Kidney tubule cell (primary cell): ENCODE measurements at regions not wholly inside any gene's neighbourhood (a gene's known extent, or its start where the extent isn't known, plus 50 kb on each side); places are given as distances from the start of the nearest gene placed in this dataset.

Experiments
- DNase-seq: peaks from one replicate; pipeline ENCODE4 v3.0.0-alpha.2; 2018; ENCODE audit warnings: low spot score

DNA sequence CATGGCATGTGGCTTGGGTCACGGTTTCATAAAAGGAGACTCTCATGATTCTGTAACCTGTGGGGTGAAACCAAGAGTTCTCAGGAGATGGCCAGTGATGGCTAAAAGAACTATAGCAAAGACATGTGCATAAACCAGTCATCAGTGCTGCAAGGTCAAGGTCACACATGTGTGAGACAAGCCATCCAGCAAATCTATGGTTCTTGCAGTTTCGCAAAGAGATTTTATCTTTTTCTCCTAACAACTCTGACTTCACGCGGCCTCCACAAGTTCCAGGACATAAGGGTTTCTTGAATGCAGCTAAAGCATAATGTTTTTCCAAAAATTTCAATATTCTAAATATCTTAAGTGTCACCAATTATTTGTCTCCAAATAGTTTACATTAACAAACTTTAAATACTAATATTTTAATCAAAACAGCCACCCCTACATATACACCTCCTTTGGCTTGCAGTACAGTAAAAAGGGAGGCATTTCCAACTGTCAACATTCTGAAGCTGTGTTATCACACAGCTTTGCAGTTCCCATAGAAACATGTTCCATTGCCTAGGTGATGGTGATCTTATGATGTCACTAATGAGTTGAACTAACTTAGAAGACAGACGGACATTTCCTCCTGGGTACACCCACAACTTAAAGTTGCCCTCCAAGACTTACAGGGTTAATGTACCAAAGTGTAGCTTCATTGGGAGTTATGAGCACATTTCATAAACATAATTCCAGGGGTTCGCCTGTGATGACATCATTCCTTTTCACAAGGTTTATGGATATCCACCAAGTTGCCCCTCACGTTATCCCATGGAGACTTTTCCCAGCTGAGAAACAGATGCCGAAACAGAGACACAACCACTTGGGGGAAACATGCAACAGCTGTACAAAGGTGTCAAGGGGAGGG lies 250.9 kb upstream of the PDE10A start:
- no peak for DNase-seq

DNA sequence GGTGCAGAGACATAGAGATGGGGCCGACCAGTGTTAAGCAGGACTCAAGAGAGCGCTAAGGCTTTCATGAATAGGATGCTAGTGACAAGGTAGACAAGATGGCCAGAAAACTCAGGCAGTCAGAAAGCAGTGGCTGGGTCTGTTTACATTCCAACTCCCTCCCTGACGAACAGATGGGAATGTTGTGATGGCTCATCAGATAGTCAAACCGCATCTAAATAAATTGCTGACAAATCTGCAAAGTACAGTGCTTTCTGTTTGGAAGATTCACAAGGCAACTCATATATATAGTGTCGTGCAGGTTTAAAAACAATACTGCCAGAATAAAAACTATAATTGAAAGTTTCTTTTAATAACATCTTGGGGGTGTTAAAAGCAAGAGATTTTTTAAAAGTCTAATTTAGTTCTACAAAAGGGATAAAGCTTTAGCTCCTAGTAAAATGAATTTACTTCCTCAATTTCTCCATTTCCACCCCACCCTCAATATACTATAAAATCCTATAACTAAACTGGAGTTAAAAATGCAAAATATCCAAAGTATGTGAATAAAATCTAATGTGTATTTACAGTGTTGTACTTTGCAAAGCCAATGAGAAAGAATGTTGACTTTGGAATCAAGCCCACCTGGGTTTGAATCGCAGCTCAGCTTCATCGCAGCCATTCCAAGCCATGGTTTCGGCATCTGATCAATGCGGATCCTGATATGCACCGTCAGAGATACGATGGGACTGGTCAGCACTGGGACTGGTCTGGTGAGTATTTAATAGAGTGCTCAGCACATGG lies 247.3 kb upstream of the PDE10A start:
- DNase-seq, result no peak

GRCh38 chr6:165906736-165907135 lies 243.7 kb upstream of the PDE10A start:
- DNase-seq, result no peak

GRCh38 chr6:165905744-165906143 lies 242.7 kb upstream of the PDE10A start:
- no peak for DNase-seq

DNA sequence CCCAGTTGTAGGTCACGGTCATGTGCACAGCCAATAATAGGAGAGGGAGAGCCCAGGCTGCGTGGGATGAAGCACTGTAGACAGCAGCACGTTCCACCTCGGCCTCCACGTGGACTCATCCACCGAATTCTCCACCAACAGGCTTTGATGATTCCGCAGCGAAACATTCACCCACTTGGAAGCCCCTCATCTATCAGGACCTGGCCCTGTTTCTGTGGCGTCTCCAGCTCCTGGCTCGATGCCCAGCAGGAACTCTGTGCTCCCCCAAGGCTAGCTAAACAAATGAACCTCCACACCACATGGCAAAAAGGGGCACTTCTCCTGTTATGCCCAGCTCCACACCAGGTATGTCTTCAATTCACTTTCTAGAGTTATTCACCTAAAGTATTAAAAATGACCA lies 237.9 kb upstream of the PDE10A start:
- no peak for DNase-seq

DNA sequence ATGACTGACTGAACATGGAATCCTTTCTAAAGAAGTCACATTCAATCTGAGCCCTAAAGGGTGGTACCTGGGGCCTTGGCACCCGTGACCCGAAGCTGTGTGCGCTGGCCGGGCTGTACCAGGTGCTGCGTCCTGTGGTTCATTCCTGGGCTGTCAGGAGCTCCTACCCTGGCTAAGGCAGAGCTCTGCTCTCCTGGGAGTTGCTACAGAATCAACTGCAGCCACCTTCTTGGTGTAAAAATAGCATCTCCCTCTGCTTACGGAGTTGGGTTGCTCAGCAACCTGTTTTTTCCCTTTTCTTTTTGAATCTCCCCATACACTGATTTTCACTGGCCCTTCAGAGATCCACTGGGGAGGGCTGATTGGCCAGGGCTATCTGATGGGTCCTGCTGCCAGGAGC lies 236.6 kb upstream of the PDE10A start:
- DNase-seq, result no peak

- peak; percentile 4 for DNase-seq
Observed at GRCh38 chr6:165895421-165896165, 232.6 kb upstream of the PDE10A start.

DNA sequence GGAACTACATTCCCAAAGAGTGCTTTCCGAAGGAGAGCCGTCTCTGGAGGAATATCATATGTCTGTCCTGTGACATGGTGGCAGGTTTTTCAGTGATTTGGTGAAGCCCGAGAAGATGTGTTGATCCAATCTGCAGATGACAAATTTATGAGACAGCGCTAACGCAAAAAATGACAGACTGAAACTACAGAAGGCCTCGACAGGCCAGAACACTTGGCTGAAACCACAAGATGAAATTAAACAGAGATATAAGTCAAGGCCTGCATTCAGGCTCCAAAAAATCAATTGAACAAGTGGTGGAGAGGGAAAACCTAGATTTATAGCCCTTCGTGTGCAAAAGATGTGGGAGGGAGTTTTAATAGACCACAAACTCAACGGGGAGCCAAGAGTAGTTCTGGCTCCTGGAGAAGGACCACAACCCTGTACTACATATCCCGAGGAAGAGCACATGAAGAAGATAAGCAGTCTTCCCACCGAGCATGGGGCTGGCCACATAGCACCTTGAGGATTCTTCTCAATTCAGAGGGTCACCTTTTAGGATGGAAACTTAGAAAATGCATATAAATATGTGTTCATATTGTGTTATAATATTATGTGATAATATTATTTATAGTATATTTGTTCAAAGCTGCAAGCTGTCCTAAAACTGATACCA lies 231.3 kb upstream of the PDE10A start:
- DNase-seq, result no peak

DNA sequence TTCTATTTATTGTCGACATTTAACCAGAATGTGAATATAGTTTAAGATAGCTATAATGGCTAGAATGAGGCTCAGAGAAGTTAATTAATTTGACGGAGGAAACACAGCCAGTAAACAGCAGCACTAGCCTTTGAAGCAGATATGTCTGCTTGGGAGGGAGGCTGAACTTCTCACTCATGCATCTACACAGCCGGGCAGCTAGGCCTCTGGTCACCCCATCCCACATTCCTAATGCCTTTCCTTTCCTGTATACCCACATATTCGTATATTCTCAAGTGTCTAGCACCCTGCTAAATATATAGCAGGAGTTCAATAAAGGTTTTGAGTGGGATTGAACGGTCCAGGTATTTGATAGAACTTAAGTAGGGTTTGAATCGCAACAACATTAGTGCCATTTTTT lies 230.4 kb upstream of the PDE10A start:
- DNase-seq, result no peak

DNA sequence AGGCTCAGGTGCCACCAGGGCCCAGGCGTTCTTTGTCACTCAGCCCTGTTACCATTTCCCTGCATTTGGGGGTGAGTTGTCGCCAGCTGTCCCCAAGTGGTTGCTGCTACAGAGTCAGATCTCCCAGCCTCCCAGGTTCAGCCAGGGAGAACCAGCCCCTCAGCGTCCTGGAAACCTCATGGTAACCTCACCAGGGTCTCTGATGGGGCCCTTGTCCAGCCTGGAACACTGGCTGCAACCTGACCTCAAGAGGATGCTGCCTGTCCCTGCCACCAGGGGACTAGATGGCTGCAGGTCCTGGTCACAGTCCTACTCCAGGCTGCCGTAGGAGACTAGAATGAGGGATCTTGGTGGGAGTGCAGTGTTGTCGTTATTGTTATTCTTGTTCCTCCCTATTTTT lies 228.3 kb upstream of the PDE10A start:
- DNase-seq, result no peak

DNA sequence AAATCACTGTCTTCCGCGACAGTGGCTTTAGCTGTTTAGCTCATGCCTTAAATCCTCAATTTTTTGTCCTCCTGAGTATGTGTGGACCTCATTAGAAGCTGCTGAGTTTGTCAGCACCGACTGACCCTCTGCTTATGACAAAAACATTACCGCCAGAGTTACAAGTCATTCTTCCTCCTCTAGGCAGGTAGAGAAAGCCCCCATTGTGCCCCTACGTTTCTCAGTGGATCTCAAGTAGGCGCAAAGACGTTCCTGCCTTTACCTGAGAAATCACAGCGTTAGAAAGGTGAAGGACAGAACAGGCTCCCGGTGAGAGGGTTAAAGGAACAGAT lies 227.3 kb upstream of the PDE10A start:
- DNase-seq, result no peak

GRCh38 chr6:165889636-165890403 lies 226.8 kb upstream of the PDE10A start:
- peak; percentile 49 for DNase-seq

DNA sequence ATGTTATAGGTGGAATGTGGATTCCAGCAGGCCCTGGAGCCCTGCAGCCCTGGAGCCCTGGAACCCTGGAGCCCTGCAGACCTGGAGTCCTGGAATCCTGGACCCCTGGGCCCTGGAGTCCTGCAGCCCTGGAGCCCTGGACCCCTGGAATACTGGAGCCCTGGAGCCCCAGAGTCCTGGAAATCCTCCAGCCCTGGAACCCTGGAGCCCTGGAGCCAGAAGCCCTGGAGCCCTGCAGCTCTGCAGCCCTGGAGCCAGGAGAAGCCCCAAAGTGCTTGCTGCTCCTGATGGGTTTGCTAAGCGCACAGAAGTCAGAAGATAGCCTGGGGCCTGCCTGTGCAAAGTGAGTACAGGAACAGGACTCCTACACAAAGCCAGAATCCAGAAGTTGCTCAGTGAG lies 223.1 kb upstream of the PDE10A start:
- DNase-seq, result no peak

DNA sequence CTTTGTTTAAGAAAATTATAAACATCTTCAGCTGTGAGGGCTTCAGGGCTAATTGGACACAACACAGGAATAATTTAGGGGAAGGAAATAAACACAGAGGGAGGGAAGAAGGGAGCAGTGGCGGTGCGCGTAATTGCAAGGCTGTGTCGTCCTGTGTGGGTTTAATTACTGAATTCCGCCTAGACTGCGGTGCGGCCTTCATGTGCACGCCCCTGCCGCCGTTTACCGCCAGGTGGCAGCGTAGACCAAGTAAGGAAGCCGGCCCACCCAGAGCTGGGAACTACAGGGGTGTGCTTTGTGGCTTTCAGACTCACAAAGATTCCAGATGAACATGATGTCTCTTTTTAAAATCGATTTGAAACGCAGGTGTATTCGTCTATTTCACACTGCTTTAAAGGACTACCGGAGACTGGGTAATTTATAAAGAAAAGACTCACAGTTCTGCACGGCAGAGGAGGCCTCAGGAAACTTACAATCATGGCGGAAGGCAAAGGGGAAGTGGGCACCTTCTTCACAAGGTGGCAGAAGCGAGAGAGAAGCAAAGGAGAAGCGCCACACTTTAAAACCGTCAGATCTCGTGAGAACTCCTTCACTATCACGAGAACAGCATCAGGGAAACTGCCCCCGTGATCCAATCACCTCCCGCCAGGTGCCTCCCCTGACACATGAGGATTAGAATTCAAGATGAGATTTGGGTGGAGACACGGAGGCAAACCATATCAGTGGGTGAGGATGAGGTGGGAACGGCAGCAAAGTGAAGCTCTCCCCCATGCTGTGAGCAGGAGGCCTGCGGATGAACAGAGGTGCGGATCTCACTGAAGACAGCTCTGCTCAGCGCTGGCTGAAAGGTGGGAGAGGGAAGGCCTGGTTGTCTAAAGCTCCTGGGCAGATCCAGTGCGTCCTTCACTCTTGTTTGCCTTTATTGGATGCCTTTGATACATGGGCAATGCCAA lies 222.0 kb upstream of the PDE10A start:
- DNase-seq, result peak; percentile 67

GRCh38 chr6:165883851-165884640 lies 221.0 kb upstream of the PDE10A start:
- peak; percentile 66 for DNase-seq

DNA sequence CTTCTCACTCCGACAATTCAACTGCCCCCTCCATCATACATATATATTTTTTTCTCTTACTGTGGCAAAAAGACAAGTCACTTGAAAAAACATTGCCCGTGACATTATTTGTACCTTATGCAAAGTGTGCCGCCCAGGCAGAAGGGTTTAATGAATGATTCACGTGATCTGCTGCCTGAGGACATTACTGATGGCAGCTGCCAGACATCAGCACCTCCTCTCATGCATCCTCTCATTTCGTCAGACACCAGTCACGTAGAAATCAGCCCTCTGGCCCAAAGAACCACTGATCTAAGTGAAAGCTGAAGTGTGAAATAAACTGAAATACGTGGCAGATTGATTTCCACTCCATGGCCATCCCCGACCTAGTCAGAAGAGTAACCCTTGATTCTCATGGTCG lies 218.8 kb upstream of the PDE10A start:
- DNase-seq, result no peak

GRCh38 chr6:165880686-165881085 lies 217.6 kb upstream of the PDE10A start:
- DNase-seq, result no peak

DNA sequence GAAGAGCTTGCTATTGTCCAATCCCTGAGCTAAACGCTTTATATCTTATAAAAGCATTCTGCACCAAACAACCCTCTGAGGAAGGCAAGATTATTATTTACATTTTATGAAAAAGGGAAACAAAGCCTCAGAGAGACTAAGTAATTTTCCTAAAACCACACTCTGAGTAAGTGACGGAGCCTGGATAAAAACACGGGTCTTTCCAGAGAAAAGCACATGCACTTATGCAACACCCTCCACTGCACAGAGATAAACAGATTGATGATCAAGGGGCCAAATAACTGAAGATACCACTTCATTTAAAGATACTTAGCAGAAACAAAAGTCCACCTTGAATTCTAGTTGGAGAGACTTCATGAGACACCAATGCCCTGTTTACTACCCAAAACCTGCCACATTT lies 214.7 kb upstream of the PDE10A start:
- DNase-seq, result no peak

GRCh38 chr6:165877192-165877591 lies 214.2 kb upstream of the PDE10A start:
- DNase-seq, result no peak
